ENCODE measurements at regions not wholly inside any gene's neighbourhood (a gene's known extent, or its start where the extent isn't known, plus 50 kb on each side); places are given as distances from the start of the nearest gene placed in this dataset.

DNA sequence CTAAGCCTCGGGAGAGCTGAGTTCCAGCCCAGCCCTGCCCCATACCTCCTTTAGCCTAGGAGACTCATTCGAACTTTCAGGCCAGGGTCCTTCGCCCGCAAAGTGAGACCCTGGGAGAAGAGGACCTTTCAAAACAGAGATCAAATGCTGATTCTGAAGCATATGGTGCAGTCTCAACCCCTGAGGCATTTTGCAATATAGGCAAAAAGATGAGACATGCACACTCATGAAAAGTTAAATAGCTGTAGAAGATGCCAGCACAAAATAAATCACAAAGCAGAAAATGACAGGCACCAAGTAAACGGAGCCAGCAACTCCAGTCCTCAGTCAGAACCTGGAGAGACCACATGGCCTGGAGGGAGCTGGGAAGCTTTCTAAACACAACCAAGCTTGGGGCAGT, 542.7 kb upstream of the RAB6C start:
- DNase-seq = no peak

DNA sequence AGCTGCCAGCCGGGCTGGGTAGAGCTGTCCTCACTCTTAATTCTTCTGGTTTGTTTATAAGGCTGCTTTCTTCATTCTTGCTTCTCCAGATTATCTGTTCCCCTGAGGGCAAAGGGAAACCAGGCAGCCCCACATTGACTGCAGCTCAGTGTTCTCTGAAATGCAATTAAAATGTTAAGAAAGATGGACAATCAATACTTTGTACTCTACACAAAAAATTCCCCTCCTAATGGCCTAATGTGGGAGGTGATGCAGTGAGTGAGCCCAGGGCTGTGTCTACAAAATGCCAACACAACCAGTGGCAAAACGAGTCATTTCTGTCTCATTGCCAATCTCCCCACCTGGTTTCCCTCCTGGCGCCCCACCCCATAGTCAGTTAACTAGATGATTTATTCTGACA, 541.7 kb upstream of the RAB6C start:
- no peak for DNase-seq

DNA sequence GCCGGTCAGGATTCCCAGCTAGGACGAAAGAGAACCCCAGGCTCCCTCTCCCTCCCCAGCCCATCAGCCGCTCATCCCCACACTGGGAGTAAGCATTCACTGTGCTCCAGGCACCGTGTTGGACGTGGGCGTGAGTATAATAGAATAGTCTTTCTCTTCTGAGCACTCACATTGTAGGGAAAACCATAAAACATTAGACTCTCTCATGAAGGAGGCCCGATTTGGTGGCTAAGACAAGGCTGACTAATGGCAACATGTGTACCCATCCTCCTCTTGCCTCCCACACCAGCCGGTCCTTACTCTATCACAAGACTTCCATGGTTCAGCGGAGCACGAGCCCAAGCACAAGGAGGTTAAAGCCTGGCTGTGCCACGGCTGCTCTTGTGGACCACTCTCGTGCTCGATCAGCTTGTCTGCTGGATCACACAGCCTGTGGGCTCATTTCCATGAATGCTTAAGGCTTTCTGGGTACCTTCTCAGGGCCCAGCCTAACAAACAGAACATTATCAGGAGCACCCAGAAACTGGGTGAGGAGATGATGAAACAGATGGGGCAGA, 540.9 kb upstream of the RAB6C start:
- no peak for DNase-seq

DNA sequence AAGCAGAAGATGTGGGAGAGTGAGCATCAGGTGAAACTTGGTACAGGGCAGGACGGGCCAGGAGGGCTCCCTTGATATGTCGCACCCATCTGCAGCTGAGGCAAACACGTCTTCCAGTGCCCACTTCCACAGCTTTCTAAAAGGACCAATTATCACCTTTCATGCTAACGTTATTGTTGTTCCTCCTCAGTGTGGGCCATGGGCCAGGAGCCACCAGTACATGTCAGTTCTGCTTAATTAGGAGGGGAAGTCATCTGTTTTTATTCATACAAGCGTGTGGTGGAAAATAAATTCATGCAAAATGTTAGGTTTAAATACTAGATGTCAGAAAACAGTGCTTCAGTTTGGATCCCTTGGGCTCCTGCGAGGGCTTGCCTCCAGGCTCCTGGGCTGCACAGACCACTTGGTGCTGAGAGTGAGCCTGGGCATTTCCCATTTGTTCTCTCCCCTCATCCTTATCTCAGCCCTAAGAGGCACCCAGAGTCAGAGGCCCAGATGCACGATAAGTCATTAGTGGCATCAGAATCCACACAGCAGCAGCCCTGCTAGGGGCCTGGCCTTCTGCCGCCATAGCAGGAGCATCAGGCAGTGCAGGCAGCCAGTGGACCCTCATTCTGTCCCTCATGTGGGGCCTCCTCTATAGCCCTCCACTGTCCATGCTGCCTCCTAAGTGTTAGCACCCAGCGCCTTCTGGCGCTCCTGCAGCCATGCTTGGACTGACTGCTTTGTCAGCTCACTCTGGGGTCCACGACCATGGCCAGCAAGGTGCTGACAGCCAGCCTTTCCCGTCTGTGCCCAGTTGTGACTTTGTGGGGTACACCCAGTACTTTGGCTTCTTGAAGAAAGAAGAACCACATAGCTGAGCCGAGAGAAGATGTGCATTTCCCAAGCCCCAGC, 539.8 kb upstream of the RAB6C start:
- DNase-seq = no peak

DNA sequence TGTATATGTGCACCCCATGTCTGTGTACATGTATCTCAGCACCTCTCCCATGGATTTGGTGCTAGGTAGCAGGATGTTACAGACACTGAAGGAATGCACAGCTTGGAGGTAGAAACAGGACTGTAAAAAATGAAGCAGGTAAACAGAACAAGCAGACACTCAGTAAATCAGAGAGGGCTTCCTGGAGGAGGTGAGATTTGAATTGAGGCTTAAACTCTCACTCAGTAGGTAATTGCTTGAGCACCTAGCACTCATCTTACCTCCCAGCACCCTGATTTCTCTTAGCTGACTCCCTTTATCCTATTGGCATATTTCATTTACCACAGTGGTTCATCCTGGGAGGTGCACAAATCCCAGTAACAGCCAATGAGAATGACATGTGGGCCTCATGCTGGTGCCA, 537.9 kb upstream of the RAB6C start:
- no peak for DNase-seq

- no peak for DNase-seq
These were observed 536.1 kb upstream of the RAB6C start for GRCh38 chr2:129443235-129443864.

DNA sequence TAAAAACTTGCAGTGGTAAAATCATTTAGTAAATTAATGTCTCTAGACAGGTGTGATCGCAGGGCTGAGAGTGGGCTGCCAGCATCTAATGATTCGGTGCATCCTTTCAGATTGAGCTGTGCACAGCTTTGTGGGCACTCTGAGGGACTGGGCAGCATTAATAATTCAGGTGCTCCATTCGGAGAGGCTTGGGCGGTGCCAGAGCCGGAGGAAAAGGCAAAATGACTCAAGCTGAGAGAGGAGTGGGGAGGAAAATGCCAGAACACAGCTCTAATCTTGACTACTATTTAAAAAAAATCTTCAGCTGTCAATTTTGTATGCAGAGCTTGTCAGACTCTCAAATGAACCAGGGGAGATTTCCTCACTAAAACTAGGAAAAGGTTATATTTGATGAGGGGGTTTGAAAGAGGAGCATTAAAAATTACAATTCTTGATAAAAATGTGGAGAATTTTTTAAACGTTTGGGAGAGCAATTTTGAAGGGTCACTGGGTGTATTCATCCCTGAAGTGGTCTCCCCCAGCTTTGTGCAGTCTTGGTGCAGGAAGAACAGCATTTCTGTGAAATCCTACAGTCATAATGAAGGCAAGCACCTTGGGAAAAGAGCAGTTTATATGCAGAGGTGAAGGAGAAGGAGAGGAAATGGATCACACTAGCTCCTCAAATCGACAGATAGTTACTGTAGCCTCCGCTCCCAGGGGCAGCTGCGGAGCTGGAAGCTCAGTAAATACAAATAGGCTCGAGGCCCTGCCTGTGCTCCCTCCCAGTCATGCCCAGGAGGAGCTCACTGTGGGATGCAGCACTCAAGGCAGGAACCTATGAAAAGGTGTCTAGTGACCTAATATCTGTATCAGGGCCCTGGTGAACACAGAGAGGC, 535.4 kb upstream of the RAB6C start:
- no peak for DNase-seq

DNA sequence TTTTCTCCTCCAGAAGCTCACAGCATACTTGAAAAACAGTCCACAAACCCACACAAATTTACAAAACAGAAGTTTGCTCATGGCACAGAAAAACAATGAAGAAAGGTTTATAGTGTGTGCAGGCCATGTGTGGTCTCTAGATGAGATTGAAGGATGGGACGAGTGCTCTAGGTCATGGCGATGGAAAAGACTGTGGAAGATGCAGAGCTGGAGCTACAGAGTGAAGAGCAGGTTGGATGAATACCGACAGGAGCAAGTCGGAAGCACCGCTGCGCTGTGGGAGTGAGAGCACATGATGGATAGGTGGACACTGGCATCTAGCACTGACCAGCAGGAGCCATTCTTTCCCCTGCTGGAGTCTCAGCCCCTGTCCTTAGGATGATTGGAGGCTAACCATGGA, 534.7 kb upstream of the RAB6C start:
- no peak for DNase-seq

GRCh38 chr2:129456691-129457090, 522.8 kb upstream of the RAB6C start:
- no peak for DNase-seq

GRCh38 chr2:129457277-129457818, 522.1 kb upstream of the RAB6C start:
- no peak for DNase-seq

GRCh38 chr2:129458006-129458405, 521.5 kb upstream of the RAB6C start:
- DNase-seq = no peak

DNA sequence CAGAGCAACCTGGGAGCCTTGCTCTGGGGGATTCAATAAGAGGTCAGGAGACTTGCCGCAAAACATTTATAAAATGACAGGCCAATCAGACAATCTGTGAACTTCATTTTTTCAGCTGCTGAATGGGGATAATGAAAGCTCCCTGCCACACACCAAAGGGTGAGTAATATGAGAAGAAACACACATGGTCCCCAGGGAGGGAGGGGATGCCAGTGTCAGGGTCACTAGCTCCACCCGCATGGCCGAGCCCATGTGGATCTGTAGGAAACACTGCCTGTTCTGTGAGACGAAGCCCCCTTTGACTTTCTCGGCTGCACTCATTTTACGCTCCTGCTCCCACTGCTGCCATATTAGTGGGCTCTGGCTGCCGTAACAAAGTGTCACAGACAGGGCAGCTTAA, 521.0 kb upstream of the RAB6C start:
- DNase-seq = no peak

- no peak for DNase-seq
These were observed 520.1 kb upstream of the RAB6C start for GRCh38 chr2:129459200-129459876.

GRCh38 chr2:129459881-129460280, 519.6 kb upstream of the RAB6C start:
- no peak for DNase-seq

GRCh38 chr2:129460299-129461198, 518.9 kb upstream of the RAB6C start:
- DNase-seq = no peak

- no peak for DNase-seq
These were observed 517.1 kb upstream of the RAB6C start for GRCh38 chr2:129462349-129462748.

GRCh38 chr2:129462967-129463366, 516.5 kb upstream of the RAB6C start:
- no peak for DNase-seq

- DNase-seq = no peak
These were observed 515.4 kb upstream of the RAB6C start for GRCh38 chr2:129464036-129464435.

DNA sequence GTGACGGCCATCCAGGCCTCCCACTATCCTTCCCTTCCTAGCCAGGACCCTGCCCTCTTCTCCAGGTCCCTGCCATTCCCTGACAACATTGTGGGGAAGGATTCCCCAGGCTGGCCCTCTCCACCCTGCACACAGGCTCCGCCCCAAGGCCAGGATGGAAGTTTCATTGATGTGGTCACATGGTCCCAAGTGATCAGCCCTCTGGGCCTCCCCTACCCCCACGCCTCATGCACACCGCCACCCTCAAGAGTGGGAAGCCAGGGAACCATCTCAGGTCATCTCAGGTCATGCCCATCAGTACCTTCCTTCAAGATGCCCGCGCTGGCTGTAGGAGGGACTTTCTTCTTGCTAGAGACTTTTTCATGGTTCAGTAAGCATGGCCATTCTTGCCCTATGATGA, 514.8 kb upstream of the RAB6C start:
- no peak for DNase-seq

DNA sequence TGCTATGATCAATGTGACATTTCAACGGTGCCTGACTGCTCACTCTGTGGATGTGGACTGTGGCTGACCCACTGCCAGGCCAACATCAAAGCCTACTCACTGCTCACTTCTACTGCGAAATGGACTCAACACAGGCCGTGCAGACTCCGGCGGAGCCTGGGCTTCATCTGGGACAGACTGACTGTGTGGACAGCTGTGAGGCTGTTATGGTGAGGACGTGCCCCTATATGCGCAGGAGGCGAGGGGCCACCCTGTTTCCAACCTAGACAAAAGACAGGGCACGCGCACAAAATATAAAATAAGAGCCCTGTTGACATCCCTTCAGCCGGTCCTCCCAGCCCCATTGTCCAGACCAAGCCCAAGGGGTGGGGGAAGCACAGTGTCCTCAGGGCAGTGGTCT, 514.4 kb upstream of the RAB6C start:
- no peak for DNase-seq

DNA sequence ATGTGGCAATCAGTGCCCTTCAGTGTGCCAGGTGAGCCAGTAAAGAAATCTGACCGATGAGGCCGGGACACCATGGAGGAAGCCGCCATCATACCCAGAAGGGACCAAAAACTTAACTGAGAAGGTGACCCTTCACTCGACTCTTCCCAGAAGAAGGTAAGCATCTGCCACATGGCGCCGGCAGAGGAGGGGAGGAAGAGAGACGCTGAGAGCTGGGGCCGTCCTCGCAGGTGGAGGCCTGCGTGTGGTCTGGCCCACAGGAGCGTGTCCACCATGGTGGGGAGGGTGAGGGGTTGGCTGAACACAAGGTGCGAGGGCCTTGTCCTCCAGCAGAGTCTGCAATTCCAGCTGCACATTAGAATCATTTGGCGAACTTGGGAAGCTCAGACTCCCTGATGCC, 513.1 kb upstream of the RAB6C start:
- no peak for DNase-seq
